WTC11 (cell line): ENCODE measurements at regions not wholly inside any gene's neighbourhood (a gene's known extent, or its start where the extent isn't known, plus 50 kb on each side); places are given as distances from the start of the nearest gene placed in this dataset.

ENCODE experiments used
- ATAC-seq: fragments of 200-7000 bp; cut with Tn5 transposase; 2 replicates; pipeline ENCODE4 v1.10.0; 2021; ENCODE audit warnings: mild to moderate bottlenecking, moderate library complexity
- CTCF ChIA-PET: fragments of 300-600 bp; sonication (Branson Sonifier 250); formaldehyde crosslinking; loops from one replicate; lab custom pipeline; 2021; ENCODE audit warnings: antibody characterized with exemption; lab: Charles Lee
- POLR2A ChIA-PET: fragments of 350-600 bp; sonication (Branson Sonifier 250); formaldehyde crosslinking; loops from one replicate; lab custom pipeline; 2021; ENCODE audit warnings: antibody characterized with exemption; lab: Charles Lee
- DNase-seq: peaks from one replicate; pipeline ENCODE4 v3.0.0; 2021; ENCODE audit warnings: low spot score
- H3K27ac Mint-ChIP-seq: 2 replicates; pipeline ENCODE4 v1.8.0; 2021; ENCODE audit warnings: mixed read lengths
- H3K27me3 Mint-ChIP-seq: 2 replicates; pipeline ENCODE4 v1.8.0; 2021; ENCODE audit warnings: low read depth, mild to moderate bottlenecking, moderate library complexity, mixed read lengths
- H3K36me3 Mint-ChIP-seq: 2 replicates; pipeline ENCODE4 v1.8.0; 2021; ENCODE audit warnings: mixed read lengths
- H3K4me1 Mint-ChIP-seq: 2 replicates; pipeline ENCODE4 v1.8.0; 2022; ENCODE audit warnings: mixed read lengths
- H3K4me3 Mint-ChIP-seq: 2 replicates; pipeline ENCODE4 v1.8.0; 2021; ENCODE audit warnings: mild to moderate bottlenecking, moderate library complexity, mixed read lengths
- H3K9me3 Mint-ChIP-seq: 2 replicates; pipeline ENCODE4 v1.8.0; 2021; ENCODE audit warnings: mixed read lengths
- CBFB ChIP-seq: sonication (generic); formaldehyde crosslinking; IDR thresholded peaks from 2 replicates; pipeline ENCODE4 v1.8.1; 2022; ENCODE audit warnings: mild to moderate bottlenecking, low read depth, missing genetic modification reagents
- ELF4 ChIP-seq: sonication (generic); formaldehyde crosslinking; IDR thresholded peaks from 2 replicates; pipeline ENCODE4 v1.8.1; 2022; ENCODE audit warnings: low read depth, mild to moderate bottlenecking, moderate library complexity, missing genetic modification reagents
- GABPB1 ChIP-seq: sonication (generic); formaldehyde crosslinking; IDR thresholded peaks from 2 replicates; pipeline ENCODE4 v1.8.1; 2023; ENCODE audit warnings: mild to moderate bottlenecking, missing genetic modification reagents
- NR2C2 ChIP-seq: sonication (generic); formaldehyde crosslinking; IDR thresholded peaks from 2 replicates; pipeline ENCODE4 v1.8.0; 2022; ENCODE audit warnings: mild to moderate bottlenecking, missing genetic modification reagents
- TP53 ChIP-seq: sonication (generic); formaldehyde crosslinking; IDR thresholded peaks from 2 replicates; pipeline ENCODE4 v1.8.1; 2023; ENCODE audit warnings: mild to moderate bottlenecking, missing genetic modification reagents
- ZNF219 ChIP-seq: sonication (generic); formaldehyde crosslinking; IDR thresholded peaks from 2 replicates; pipeline ENCODE4 v1.8.0; 2023; ENCODE audit warnings: missing genetic modification reagents, mild to moderate bottlenecking, borderline replicate concordance
- ZNF232 ChIP-seq: sonication (generic); formaldehyde crosslinking; IDR thresholded peaks from 2 replicates; pipeline ENCODE4 v1.8.0; 2022; ENCODE audit warnings: mild to moderate bottlenecking, missing genetic modification reagents
- ZNF317 ChIP-seq: sonication (generic); formaldehyde crosslinking; IDR thresholded peaks from 2 replicates; pipeline ENCODE4 v1.8.1; 2023; ENCODE audit warnings: low read depth, mild to moderate bottlenecking, moderate library complexity, missing genetic modification reagents, borderline replicate concordance
- ZNF396 ChIP-seq: fragments of 250-450 bp; sonication (Bioruptor Pico); IDR thresholded peaks from 2 replicates; pipeline ENCODE4 v1.8.0; 2021; ENCODE audit warnings: mild to moderate bottlenecking, moderate library complexity, borderline replicate concordance
- ZNF671 ChIP-seq: fragments of 250-450 bp; sonication (Bioruptor Pico); IDR thresholded peaks from 2 replicates; pipeline ENCODE4 v1.8.0; 2021; ENCODE audit warnings: mild to moderate bottlenecking
- TF ChIP-seq, protein P1 (sequence below): fragments of 250-450 bp; sonication (Bioruptor Pico); IDR thresholded peaks from 2 replicates; pipeline ENCODE4 v1.9.0; 2021; ENCODE audit warnings: mild to moderate bottlenecking, borderline replicate concordance
- TF ChIP-seq, protein P2 (sequence below): fragments of 250-450 bp; sonication (Bioruptor Pico); IDR thresholded peaks from 2 replicates; pipeline ENCODE4 v1.8.0; 2021; ENCODE audit warnings: mild to moderate bottlenecking
- TF ChIP-seq, protein P3 (sequence below): sonication (generic); formaldehyde crosslinking; IDR thresholded peaks from 2 replicates; pipeline ENCODE4 v1.8.0; 2022; ENCODE audit warnings: mild to moderate bottlenecking, missing genetic modification reagents
- TF ChIP-seq, protein P4 (sequence below): fragments of 250-450 bp; sonication (Bioruptor Pico); IDR thresholded peaks from 2 replicates; pipeline ENCODE4 v1.9.0; 2021; ENCODE audit warnings: mild to moderate bottlenecking
- TF ChIP-seq, protein P5 (sequence below): fragments of 250-450 bp; sonication (Bioruptor Pico); IDR thresholded peaks from 2 replicates; pipeline ENCODE4 v1.9.0; 2021; ENCODE audit warnings: moderate library complexity, mild to moderate bottlenecking, inconsistent platforms, borderline replicate concordance
- TF ChIP-seq, protein P6 (sequence below): sonication (generic); formaldehyde crosslinking; conservative IDR thresholded peaks from 2 replicates; pipeline ENCODE4 v1.8.1; 2023; ENCODE audit warnings: mild to moderate bottlenecking, low read depth, missing genetic modification reagents, moderate library complexity
- TF ChIP-seq, protein P7 (sequence below): fragments of 200-600 bp; IDR thresholded peaks from 2 replicates; pipeline ENCODE4 v1.8.0; 2022; ENCODE audit warnings: antibody characterized with exemption

DNA sequence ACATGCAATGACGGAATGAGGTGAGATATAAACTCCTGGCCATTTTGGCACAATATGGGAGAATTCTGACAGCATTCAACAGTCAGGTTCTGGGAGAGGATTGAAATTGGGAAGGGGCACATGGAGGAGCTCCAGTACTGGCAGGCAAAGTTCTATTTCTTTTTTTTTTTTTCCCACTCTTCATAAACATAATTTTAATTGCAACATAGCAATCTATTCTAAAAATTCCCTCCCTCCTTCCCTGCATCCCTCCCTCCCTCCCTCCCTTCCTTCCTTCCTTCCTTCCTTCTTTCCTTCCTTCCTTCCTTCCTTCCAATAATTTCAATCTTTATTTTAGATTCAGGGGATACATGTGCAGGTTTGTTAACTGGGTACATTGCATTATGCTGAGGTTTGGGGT, 93.2 kb downstream of the PTCSC3 start:
- ChIA-PET POLR2A (no interaction called here), CTCF (interaction anchor here (0.6 to 3.3 kb wide), 3 partner anchors 14 to 442 kb away, joined by 3 to 19 read pairs (median 7); no protein-coding TSS in a partner anchor)
- no peak for DNase-seq
- no peak overlapping the region for H3K27ac Mint-ChIP-seq
- peaks cover 6% of the 10 kb centered on the region for H3K9me3 Mint-ChIP-seq
- H3K4me3 Mint-ChIP-seq, result no peak overlapping the region
- H3K36me3 Mint-ChIP-seq, result no peaks in the 10 kb centered on the region
- no peak for ATAC-seq
- no peaks in the 10 kb centered on the region for H3K4me1 Mint-ChIP-seq
- TF ChIP-seq CBFB (CRISPR knock-in tag), result no peak
- no peak for TF ChIP-seq ZNF232 (CRISPR knock-in tag)
- TF ChIP-seq ZNF219, result no peak
- no peak for TF ChIP-seq ZNF671 (CRISPR knock-in tag)
- TF ChIP-seq, protein P1, sequence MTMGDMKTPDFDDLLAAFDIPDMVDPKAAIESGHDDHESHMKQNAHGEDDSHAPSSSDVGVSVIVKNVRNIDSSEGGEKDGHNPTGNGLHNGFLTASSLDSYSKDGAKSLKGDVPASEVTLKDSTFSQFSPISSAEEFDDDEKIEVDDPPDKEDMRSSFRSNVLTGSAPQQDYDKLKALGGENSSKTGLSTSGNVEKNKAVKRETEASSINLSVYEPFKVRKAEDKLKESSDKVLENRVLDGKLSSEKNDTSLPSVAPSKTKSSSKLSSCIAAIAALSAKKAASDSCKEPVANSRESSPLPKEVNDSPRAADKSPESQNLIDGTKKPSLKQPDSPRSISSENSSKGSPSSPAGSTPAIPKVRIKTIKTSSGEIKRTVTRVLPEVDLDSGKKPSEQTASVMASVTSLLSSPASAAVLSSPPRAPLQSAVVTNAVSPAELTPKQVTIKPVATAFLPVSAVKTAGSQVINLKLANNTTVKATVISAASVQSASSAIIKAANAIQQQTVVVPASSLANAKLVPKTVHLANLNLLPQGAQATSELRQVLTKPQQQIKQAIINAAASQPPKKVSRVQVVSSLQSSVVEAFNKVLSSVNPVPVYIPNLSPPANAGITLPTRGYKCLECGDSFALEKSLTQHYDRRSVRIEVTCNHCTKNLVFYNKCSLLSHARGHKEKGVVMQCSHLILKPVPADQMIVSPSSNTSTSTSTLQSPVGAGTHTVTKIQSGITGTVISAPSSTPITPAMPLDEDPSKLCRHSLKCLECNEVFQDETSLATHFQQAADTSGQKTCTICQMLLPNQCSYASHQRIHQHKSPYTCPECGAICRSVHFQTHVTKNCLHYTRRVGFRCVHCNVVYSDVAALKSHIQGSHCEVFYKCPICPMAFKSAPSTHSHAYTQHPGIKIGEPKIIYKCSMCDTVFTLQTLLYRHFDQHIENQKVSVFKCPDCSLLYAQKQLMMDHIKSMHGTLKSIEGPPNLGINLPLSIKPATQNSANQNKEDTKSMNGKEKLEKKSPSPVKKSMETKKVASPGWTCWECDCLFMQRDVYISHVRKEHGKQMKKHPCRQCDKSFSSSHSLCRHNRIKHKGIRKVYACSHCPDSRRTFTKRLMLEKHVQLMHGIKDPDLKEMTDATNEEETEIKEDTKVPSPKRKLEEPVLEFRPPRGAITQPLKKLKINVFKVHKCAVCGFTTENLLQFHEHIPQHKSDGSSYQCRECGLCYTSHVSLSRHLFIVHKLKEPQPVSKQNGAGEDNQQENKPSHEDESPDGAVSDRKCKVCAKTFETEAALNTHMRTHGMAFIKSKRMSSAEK (CRISPR knock-in tag), result no peak
- TF ChIP-seq, protein P2, sequence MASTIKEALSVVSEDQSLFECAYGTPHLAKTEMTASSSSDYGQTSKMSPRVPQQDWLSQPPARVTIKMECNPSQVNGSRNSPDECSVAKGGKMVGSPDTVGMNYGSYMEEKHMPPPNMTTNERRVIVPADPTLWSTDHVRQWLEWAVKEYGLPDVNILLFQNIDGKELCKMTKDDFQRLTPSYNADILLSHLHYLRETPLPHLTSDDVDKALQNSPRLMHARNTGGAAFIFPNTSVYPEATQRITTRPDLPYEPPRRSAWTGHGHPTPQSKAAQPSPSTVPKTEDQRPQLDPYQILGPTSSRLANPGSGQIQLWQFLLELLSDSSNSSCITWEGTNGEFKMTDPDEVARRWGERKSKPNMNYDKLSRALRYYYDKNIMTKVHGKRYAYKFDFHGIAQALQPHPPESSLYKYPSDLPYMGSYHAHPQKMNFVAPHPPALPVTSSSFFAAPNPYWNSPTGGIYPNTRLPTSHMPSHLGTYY (CRISPR knock-in tag), result no peak
- TF ChIP-seq TP53 (CRISPR knock-in tag), result no peak
- TF ChIP-seq ZNF317, result no peak
- TF ChIP-seq, protein P3, sequence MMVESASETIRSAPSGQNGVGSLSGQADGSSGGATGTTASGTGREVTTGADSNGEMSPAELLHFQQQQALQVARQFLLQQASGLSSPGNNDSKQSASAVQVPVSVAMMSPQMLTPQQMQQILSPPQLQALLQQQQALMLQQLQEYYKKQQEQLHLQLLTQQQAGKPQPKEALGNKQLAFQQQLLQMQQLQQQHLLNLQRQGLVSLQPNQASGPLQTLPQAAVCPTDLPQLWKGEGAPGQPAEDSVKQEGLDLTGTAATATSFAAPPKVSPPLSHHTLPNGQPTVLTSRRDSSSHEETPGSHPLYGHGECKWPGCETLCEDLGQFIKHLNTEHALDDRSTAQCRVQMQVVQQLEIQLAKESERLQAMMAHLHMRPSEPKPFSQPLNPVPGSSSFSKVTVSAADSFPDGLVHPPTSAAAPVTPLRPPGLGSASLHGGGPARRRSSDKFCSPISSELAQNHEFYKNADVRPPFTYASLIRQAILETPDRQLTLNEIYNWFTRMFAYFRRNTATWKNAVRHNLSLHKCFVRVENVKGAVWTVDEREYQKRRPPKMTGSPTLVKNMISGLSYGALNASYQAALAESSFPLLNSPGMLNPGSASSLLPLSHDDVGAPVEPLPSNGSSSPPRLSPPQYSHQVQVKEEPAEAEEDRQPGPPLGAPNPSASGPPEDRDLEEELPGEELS (CRISPR knock-in tag), result no peak
- TF ChIP-seq, protein P4, sequence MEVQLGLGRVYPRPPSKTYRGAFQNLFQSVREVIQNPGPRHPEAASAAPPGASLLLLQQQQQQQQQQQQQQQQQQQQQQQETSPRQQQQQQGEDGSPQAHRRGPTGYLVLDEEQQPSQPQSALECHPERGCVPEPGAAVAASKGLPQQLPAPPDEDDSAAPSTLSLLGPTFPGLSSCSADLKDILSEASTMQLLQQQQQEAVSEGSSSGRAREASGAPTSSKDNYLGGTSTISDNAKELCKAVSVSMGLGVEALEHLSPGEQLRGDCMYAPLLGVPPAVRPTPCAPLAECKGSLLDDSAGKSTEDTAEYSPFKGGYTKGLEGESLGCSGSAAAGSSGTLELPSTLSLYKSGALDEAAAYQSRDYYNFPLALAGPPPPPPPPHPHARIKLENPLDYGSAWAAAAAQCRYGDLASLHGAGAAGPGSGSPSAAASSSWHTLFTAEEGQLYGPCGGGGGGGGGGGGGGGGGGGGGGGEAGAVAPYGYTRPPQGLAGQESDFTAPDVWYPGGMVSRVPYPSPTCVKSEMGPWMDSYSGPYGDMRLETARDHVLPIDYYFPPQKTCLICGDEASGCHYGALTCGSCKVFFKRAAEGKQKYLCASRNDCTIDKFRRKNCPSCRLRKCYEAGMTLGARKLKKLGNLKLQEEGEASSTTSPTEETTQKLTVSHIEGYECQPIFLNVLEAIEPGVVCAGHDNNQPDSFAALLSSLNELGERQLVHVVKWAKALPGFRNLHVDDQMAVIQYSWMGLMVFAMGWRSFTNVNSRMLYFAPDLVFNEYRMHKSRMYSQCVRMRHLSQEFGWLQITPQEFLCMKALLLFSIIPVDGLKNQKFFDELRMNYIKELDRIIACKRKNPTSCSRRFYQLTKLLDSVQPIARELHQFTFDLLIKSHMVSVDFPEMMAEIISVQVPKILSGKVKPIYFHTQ, result no peak
- TF ChIP-seq, protein P5, sequence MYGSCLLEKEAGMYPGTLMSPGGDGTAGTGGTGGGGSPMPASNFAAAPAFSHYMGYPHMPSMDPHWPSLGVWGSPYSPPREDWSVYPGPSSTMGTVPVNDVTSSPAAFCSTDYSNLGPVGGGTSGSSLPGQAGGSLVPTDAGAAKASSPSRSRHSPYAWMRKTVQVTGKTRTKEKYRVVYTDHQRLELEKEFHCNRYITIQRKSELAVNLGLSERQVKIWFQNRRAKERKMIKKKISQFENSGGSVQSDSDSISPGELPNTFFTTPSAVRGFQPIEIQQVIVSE, result no peak
- TF ChIP-seq GABPB1 (CRISPR knock-in tag), result no peak
- TF ChIP-seq ZNF396, result no peak
- no peak for TF ChIP-seq ELF4 (CRISPR knock-in tag)
- TF ChIP-seq, protein P6, sequence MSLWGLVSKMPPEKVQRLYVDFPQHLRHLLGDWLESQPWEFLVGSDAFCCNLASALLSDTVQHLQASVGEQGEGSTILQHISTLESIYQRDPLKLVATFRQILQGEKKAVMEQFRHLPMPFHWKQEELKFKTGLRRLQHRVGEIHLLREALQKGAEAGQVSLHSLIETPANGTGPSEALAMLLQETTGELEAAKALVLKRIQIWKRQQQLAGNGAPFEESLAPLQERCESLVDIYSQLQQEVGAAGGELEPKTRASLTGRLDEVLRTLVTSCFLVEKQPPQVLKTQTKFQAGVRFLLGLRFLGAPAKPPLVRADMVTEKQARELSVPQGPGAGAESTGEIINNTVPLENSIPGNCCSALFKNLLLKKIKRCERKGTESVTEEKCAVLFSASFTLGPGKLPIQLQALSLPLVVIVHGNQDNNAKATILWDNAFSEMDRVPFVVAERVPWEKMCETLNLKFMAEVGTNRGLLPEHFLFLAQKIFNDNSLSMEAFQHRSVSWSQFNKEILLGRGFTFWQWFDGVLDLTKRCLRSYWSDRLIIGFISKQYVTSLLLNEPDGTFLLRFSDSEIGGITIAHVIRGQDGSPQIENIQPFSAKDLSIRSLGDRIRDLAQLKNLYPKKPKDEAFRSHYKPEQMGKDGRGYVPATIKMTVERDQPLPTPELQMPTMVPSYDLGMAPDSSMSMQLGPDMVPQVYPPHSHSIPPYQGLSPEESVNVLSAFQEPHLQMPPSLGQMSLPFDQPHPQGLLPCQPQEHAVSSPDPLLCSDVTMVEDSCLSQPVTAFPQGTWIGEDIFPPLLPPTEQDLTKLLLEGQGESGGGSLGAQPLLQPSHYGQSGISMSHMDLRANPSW (CRISPR knock-in tag), result no peak
- TF ChIP-seq, protein P7, sequence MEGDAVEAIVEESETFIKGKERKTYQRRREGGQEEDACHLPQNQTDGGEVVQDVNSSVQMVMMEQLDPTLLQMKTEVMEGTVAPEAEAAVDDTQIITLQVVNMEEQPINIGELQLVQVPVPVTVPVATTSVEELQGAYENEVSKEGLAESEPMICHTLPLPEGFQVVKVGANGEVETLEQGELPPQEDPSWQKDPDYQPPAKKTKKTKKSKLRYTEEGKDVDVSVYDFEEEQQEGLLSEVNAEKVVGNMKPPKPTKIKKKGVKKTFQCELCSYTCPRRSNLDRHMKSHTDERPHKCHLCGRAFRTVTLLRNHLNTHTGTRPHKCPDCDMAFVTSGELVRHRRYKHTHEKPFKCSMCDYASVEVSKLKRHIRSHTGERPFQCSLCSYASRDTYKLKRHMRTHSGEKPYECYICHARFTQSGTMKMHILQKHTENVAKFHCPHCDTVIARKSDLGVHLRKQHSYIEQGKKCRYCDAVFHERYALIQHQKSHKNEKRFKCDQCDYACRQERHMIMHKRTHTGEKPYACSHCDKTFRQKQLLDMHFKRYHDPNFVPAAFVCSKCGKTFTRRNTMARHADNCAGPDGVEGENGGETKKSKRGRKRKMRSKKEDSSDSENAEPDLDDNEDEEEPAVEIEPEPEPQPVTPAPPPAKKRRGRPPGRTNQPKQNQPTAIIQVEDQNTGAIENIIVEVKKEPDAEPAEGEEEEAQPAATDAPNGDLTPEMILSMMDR, result no peak
- TF ChIP-seq NR2C2 (CRISPR knock-in tag), result no peak
- peaks cover 6% of the 10 kb centered on the region; the same call in 1 of the 2 replicates for H3K27me3 Mint-ChIP-seq
